GM23338 (cell line): ENCODE measurements at regions not wholly inside any gene's neighbourhood (a gene's known extent, or its start where the extent isn't known, plus 50 kb on each side); places are given as distances from the start of the nearest gene placed in this dataset.
A peak's percentile ranks its signal among the peaks of the same experiment; 100 is the strongest.

ENCODE experiments used
- ATAC-seq: fragments of 200-7000 bp; cut with Tn5 transposase; 3 replicates; pipeline ENCODE4 v1.9.1; 2020
- DNase-seq: peaks from one replicate; pipeline ENCODE4 v3.0.0-alpha.2; 2015; ENCODE audit warnings: low spot score
- H2AFZ ChIP-seq: fragments of 200-600 bp; sonication (generic); 2 replicates; pipeline ENCODE4 v1.8.0; 2016; ENCODE audit warnings: antibody characterized with exemption, mild to moderate bottlenecking, moderate library complexity
- H3F3A ChIP-seq: fragments of 200-600 bp; sonication (generic); replicated peaks from 2 replicates; pipeline ENCODE4 v1.8.0; 2017; ENCODE audit warnings: antibody characterized with exemption, mixed run types, low read depth
- H3K27ac ChIP-seq: fragments of 200-600 bp; sonication (generic); 2 replicates; pipeline ENCODE4 v1.6.1; 2016; ENCODE audit warnings: low read depth
- H3K27me3 ChIP-seq: fragments of 200-600 bp; sonication (generic); 2 replicates; pipeline ENCODE4 v1.8.0; 2016; ENCODE audit warnings: mild to moderate bottlenecking, mixed run types, moderate library complexity; ENCODE audit not compliant: insufficient read depth
- H3K36me3 ChIP-seq: fragments of 200-600 bp; sonication (generic); 2 replicates; pipeline ENCODE4 v1.8.0; 2016; ENCODE audit warnings: mild to moderate bottlenecking; ENCODE audit not compliant: insufficient read depth
- H3K4me1 ChIP-seq: fragments of 200-600 bp; sonication (generic); 2 replicates; pipeline ENCODE4 v1.8.0; 2016; ENCODE audit warnings: mild to moderate bottlenecking, moderate library complexity; ENCODE audit not compliant: insufficient read depth
- H3K4me2 ChIP-seq: fragments of 200-600 bp; sonication (generic); 2 replicates; pipeline ENCODE4 v1.7.1; 2017; ENCODE audit warnings: mixed run types
- H3K4me3 ChIP-seq: fragments of 200-600 bp; sonication (generic); 2 replicates; pipeline ENCODE4 v1.6.1; 2016; ENCODE audit warnings: mixed run types
- H3K79me2 ChIP-seq: fragments of 200-600 bp; sonication (generic); replicated peaks from 2 replicates; pipeline ENCODE4 v1.8.0; 2017; ENCODE audit warnings: mild to moderate bottlenecking; ENCODE audit not compliant: insufficient read depth
- H3K9me2 ChIP-seq: fragments of 200-600 bp; sonication (generic); 2 replicates; pipeline ENCODE4 v1.8.0; 2017; ENCODE audit not compliant: insufficient read depth
- H4K20me1 ChIP-seq: fragments of 200-600 bp; sonication (generic); replicated peaks from 2 replicates; pipeline ENCODE4 v1.8.0; 2017; ENCODE audit warnings: mild to moderate bottlenecking; ENCODE audit not compliant: insufficient read depth
- H3K27ac Mint-ChIP-seq: 2 replicates; pipeline ENCODE4 v1.8.0; 2020; ENCODE audit warnings: inconsistent platforms, mild to moderate bottlenecking, moderate library complexity, mixed read lengths
- H3K27me3 Mint-ChIP-seq: 3 replicates; pipeline ENCODE4 v1.8.0; 2022; ENCODE audit warnings: low read depth, mild to moderate bottlenecking, moderate library complexity, mixed read lengths, inconsistent platforms; ENCODE audit not compliant: insufficient read depth, poor library complexity
- H3K36me3 Mint-ChIP-seq: 3 replicates; pipeline ENCODE4 v1.8.0; 2021; ENCODE audit warnings: low read depth, mild to moderate bottlenecking, inconsistent platforms, moderate library complexity, mixed read lengths
- H3K4me1 Mint-ChIP-seq: 3 replicates; pipeline ENCODE4 v1.8.0; 2020; ENCODE audit warnings: mild to moderate bottlenecking, inconsistent platforms, mixed read lengths
- H3K4me3 Mint-ChIP-seq: 3 replicates; pipeline ENCODE4 v1.8.0; 2021; ENCODE audit warnings: moderate library complexity, mild to moderate bottlenecking, inconsistent platforms, mixed read lengths
- H3K9me3 Mint-ChIP-seq: 3 replicates; pipeline ENCODE4 v1.8.0; 2020; ENCODE audit warnings: moderate library complexity, mild to moderate bottlenecking, inconsistent platforms, mixed read lengths
- CREB1 ChIP-seq: fragments of 250-450 bp; sonication (Bioruptor Pico); IDR thresholded peaks from 2 replicates; pipeline ENCODE4 v1.5.0; 2020; ENCODE audit warnings: low read depth, mild to moderate bottlenecking, moderate library complexity
- ETS1 ChIP-seq: IDR thresholded peaks from 2 replicates; pipeline ENCODE4 v1.6.1; 2016; ENCODE audit warnings: antibody characterized with exemption
- EZH2 ChIP-seq: fragments of 200-600 bp; sonication (generic); IDR thresholded peaks from one replicate; pipeline ENCODE4 v1.8.0; 2017; ENCODE audit warnings: antibody characterized with exemption, mild to moderate bottlenecking, low read depth; ENCODE audit not compliant: unreplicated experiment
- EZH2phosphoT487 ChIP-seq: fragments of 200-600 bp; sonication (generic); IDR thresholded peaks from one replicate; pipeline ENCODE4 v1.8.1; 2018; ENCODE audit warnings: antibody characterized with exemption; ENCODE audit not compliant: unreplicated experiment
- JUNB ChIP-seq: IDR thresholded peaks from one replicate; pipeline ENCODE4 v1.6.1; 2016; ENCODE audit warnings: antibody characterized with exemption; ENCODE audit not compliant: unreplicated experiment
- NANOG ChIP-seq: IDR thresholded peaks from 2 replicates; pipeline ENCODE4 v1.6.1; 2016; ENCODE audit warnings: antibody characterized with exemption, borderline replicate concordance
- POLR2AphosphoS5 ChIP-seq: IDR thresholded peaks from 2 replicates; pipeline ENCODE4 v1.6.1; 2016; ENCODE audit warnings: antibody characterized with exemption, low read depth
- REST ChIP-seq: IDR thresholded peaks from one replicate; pipeline ENCODE4 v1.6.1; 2018; ENCODE audit warnings: antibody characterized with exemption; ENCODE audit not compliant: unreplicated experiment
- STAT1 ChIP-seq: IDR thresholded peaks from one replicate; pipeline ENCODE4 v1.6.1; 2016; ENCODE audit warnings: antibody characterized with exemption; ENCODE audit not compliant: unreplicated experiment
- ZNF114 ChIP-seq: fragments of 250-450 bp; sonication (Bioruptor Pico); IDR thresholded peaks from 2 replicates; pipeline ENCODE4 v1.5.0; 2020; ENCODE audit warnings: mild to moderate bottlenecking, moderate library complexity
- ZNF331 ChIP-seq: fragments of 250-450 bp; sonication (Bioruptor Pico); IDR thresholded peaks from 2 replicates; pipeline ENCODE4 v1.5.0; 2020; ENCODE audit warnings: low read depth, mild to moderate bottlenecking, moderate library complexity
- ZNF462 ChIP-seq: fragments of 250-450 bp; sonication (Bioruptor Pico); IDR thresholded peaks from 2 replicates; pipeline ENCODE4 v1.5.0; 2020; ENCODE audit warnings: mild to moderate bottlenecking, moderate library complexity
- TF ChIP-seq, protein P1 (sequence below), 2 experiments: fragments of 200-600 bp in 1 of 2; sonication (generic) in 1 of 2; conservative IDR thresholded peaks; 2 replicates each; pipeline versions ENCODE4 v1.5.1 to v1.6.1; 2016 to 2017; ENCODE audit warnings: antibody characterized with exemption in 2 of 2, low read depth in 2 of 2, mild to moderate bottlenecking in 2 of 2, moderate library complexity in 1 of 2

GRCh38 chr21:18970416-18970815 is 566.8 kb upstream of the TMPRSS15 start:
- Mint-ChIP-seq H3K27me3 (no peaks in the 10 kb centered on the region), H3K27ac (no peak overlapping the region), H3K36me3 (no peaks in the 10 kb centered on the region), H3K9me3 (no peaks in the 10 kb centered on the region; the same call in 2 of the 3 replicates), H3K4me1 (no peaks in the 10 kb centered on the region), H3K4me3 (no peak overlapping the region)
- DNase-seq (no peak), ATAC-seq (no peak)
- no peaks in the 10 kb centered on the region for H3F3A ChIP-seq
- H3K4me2 ChIP-seq, result no peak overlapping the region
- H4K20me1 ChIP-seq, result no peaks in the 10 kb centered on the region
- H3K4me3 ChIP-seq, result no peak overlapping the region
- H3K36me3 ChIP-seq, result no peaks in the 10 kb centered on the region
- H3K27ac ChIP-seq, result no peak overlapping the region
- no peaks in the 10 kb centered on the region for H3K79me2 ChIP-seq
- no peaks in the 10 kb centered on the region for H3K4me1 ChIP-seq
- H3K27me3 ChIP-seq, result no peaks in the 10 kb centered on the region
- peaks cover 16% of the 10 kb centered on the region; the same call in 1 of the 2 replicates for H3K9me2 ChIP-seq
- H2AFZ ChIP-seq, result 0 out of 2 replicates have a peak overlapping the region, but pooled peaks have one; percentile 48
- TF ChIP-seq STAT1 (no peak), EZH2 (no peak), ZNF462 (no peak), JUNB (no peak), NANOG (no peak), REST (no peak), EZH2phosphoT487 (no peak), ETS1 (no peak), POLR2AphosphoS5 (no peak), CREB1 (CRISPR knock-in tag) (no peak), ZNF114 (CRISPR knock-in tag) (no peak), ZNF331 (CRISPR knock-in tag) (no peak)
- TF ChIP-seq, protein P1, sequence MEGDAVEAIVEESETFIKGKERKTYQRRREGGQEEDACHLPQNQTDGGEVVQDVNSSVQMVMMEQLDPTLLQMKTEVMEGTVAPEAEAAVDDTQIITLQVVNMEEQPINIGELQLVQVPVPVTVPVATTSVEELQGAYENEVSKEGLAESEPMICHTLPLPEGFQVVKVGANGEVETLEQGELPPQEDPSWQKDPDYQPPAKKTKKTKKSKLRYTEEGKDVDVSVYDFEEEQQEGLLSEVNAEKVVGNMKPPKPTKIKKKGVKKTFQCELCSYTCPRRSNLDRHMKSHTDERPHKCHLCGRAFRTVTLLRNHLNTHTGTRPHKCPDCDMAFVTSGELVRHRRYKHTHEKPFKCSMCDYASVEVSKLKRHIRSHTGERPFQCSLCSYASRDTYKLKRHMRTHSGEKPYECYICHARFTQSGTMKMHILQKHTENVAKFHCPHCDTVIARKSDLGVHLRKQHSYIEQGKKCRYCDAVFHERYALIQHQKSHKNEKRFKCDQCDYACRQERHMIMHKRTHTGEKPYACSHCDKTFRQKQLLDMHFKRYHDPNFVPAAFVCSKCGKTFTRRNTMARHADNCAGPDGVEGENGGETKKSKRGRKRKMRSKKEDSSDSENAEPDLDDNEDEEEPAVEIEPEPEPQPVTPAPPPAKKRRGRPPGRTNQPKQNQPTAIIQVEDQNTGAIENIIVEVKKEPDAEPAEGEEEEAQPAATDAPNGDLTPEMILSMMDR (conservative IDR thresholded peaks at IDR 0.05; ENCODE audit: low read depth in 2 of 2), result no peak
